Left lung (tissue), 4 donors: ENCODE measurements at regions not wholly inside any gene's neighbourhood (a gene's known extent, or its start where the extent isn't known, plus 50 kb on each side); places are given as distances from the start of the nearest gene placed in this dataset.

Experiments used
- ATAC-seq: fragments of 200-7000 bp; cut with Tn5 transposase; one replicate; pipeline ENCODE4 v1.9.1; 2020; ENCODE audit warnings: moderate library complexity
- DNase-seq, 4 donors: peaks; one replicate each; pipeline ENCODE4 v3.0.0-alpha.2; 2013 to 2020
- H3K27ac ChIP-seq, 2 donors: fragments of 200-600 bp; sonication (generic) in 1 of 2; one replicate each; pipeline versions ENCODE4 v1.5.0 to v1.8.0; 2020 to 2021
- H3K27me3 ChIP-seq, 2 donors: fragments of 200-600 bp; sonication (generic) in 1 of 2; one replicate each; pipeline versions ENCODE4 v1.5.0 to v1.8.0; 2020 to 2021
- H3K36me3 ChIP-seq, 2 donors: fragments of 200-600 bp; sonication (generic) in 1 of 2; one replicate each; pipeline versions ENCODE4 v1.5.0 to v1.8.0; 2020 to 2021
- H3K4me1 ChIP-seq, 2 donors: fragments of 200-600 bp; one replicate each; pipeline ENCODE4 v1.8.0; 2021
- H3K4me3 ChIP-seq, 2 donors: fragments of 200-600 bp; sonication (generic) in 1 of 2; one replicate each; pipeline versions ENCODE4 v1.5.0 to v1.8.0; 2020 to 2021; ENCODE audit warnings: mild to moderate bottlenecking in 1 of 2
- H3K9me3 ChIP-seq, 2 donors: fragments of 200-600 bp; sonication (generic) in 1 of 2; one replicate each; pipeline versions ENCODE4 v1.5.0 to v1.8.0; 2020 to 2021
- CTCF ChIP-seq, 2 donors: fragments of 200-600 bp; sonication (generic) in 1 of 2; IDR thresholded peaks; one replicate each; pipeline versions ENCODE4 v1.5.0 to v1.8.0; 2021; ENCODE audit warnings: antibody characterized with exemption in 2 of 2
- intact Hi-C, 2 donors: fragments of 100-400 bp; cut with DNase I; formaldehyde crosslinking; loops; one replicate each; pipeline versions ENCODE4 v1.11.2 to v1.14.2; 2022
- donor health status: DM: no; HTN: yes; CAD: no.
- donor health status: DM: no; HTN: no; CAD: no.

GRCh38 chr18:60040971-60041370 lies 141.2 kb downstream of the PMAIP1 start:
- TF ChIP-seq CTCF (IDR thresholded peaks at IDR 0.05), result no peak
- no peak for ATAC-seq
- no peak overlapping the region for H3K27ac ChIP-seq
- H3K4me1 ChIP-seq, result no peaks in the 10 kb centered on the region
- intact Hi-C loops, result no loop called here
- no peaks in the 10 kb centered on the region for H3K36me3 ChIP-seq
- H3K4me3 ChIP-seq, result no peak overlapping the region
- no peak for DNase-seq
- no peaks in the 10 kb centered on the region for H3K9me3 ChIP-seq
- no peaks in the 10 kb centered on the region for H3K27me3 ChIP-seq

- DNase-seq (no peak), ATAC-seq (no peak)
- Histone ChIP-seq H3K27me3 (no peaks in the 10 kb centered on the region), H3K4me3 (no peak overlapping the region), H3K4me1 (no peaks in the 10 kb centered on the region), H3K27ac (no peak overlapping the region), H3K36me3 (no peaks in the 10 kb centered on the region), H3K9me3 (no peaks in the 10 kb centered on the region)
- intact Hi-C loops, result no loop called here
- TF ChIP-seq CTCF (IDR thresholded peaks at IDR 0.05), result no peak
Observed at GRCh38 chr18:60038731-60039130, 138.9 kb downstream of the PMAIP1 start.

GRCh38 chr18:60027397-60027796 lies 127.6 kb downstream of the PMAIP1 start:
- H3K27me3 ChIP-seq, result no peaks in the 10 kb centered on the region
- no peak for TF ChIP-seq CTCF (IDR thresholded peaks at IDR 0.05)
- no peak overlapping the region for H3K4me3 ChIP-seq
- H3K4me1 ChIP-seq, result no peaks in the 10 kb centered on the region
- intact Hi-C loops, result no loop called here
- no peaks in the 10 kb centered on the region for H3K36me3 ChIP-seq
- H3K27ac ChIP-seq, result no peak overlapping the region
- no peak for ATAC-seq
- no peak for DNase-seq
- no peaks in the 10 kb centered on the region for H3K9me3 ChIP-seq

- H3K27ac ChIP-seq, result no peak overlapping the region
- H3K36me3 ChIP-seq, result no peaks in the 10 kb centered on the region
- no peak for TF ChIP-seq CTCF (IDR thresholded peaks at IDR 0.05)
- H3K4me3 ChIP-seq, result no peak overlapping the region
- intact Hi-C loops, result no loop called here
- DNase-seq, result peak in 1 of 4 donors; percentile 2
- H3K27me3 ChIP-seq, result no peaks in the 10 kb centered on the region
- no peaks in the 10 kb centered on the region for H3K4me1 ChIP-seq
- no peaks in the 10 kb centered on the region for H3K9me3 ChIP-seq
- ATAC-seq, result peak; percentile 50
Observed at GRCh38 chr18:60024857-60025256, 125.1 kb downstream of the PMAIP1 start.

- TF ChIP-seq CTCF (IDR thresholded peaks at IDR 0.05), result no peak
- DNase-seq (no peak), ATAC-seq (no peak)
- Histone ChIP-seq H3K9me3 (no peaks in the 10 kb centered on the region), H3K36me3 (no peaks in the 10 kb centered on the region), H3K4me1 (no peaks in the 10 kb centered on the region), H3K4me3 (no peak overlapping the region), H3K27ac (no peak overlapping the region), H3K27me3 (no peaks in the 10 kb centered on the region)
- intact Hi-C loops, result no loop called here
Observed at GRCh38 chr18:60024345-60024744, 124.5 kb downstream of the PMAIP1 start.
